ENCODE measurements at regions not wholly inside any gene's neighbourhood (a gene's known extent, or its start where the extent isn't known, plus 50 kb on each side); places are given as distances from the start of the nearest gene placed in this dataset.
"Not testable (repeated sequence)": the region's sequence is repeated elsewhere in the genome, so short reads cannot be mapped to it uniquely, and the experiment has no call there.

- no peak for TF ChIP-seq CTCF (IDR thresholded peaks at IDR 0.05; ENCODE audit: low read depth, low read length)
- no peak overlapping the region for H3K4me3 ChIP-seq (ENCODE audit: low read depth, low read length)
- H3K27ac ChIP-seq: no peak overlapping the region
- H3K36me3 ChIP-seq: no peaks in the 10 kb centered on the region
- peak; percentile 48 for DNase-seq
- no peaks in the 10 kb centered on the region for H3K9me3 ChIP-seq (ENCODE audit: severe bottlenecking)
- no peaks in the 10 kb centered on the region for H3K27me3 ChIP-seq (ENCODE audit: insufficient read depth, low read depth, severe bottlenecking)
These were observed 533.5 kb upstream of the COBL start for GRCh38 chr7:51850126-51850525.

- no peak for TF ChIP-seq CTCF (IDR thresholded peaks at IDR 0.05; ENCODE audit: low read depth, low read length)
- H3K9me3 ChIP-seq (ENCODE audit: severe bottlenecking): no peaks in the 10 kb centered on the region
- H3K27me3 ChIP-seq (ENCODE audit: insufficient read depth, low read depth, severe bottlenecking): no peaks in the 10 kb centered on the region
- H3K36me3 ChIP-seq: no peaks in the 10 kb centered on the region
- no peak overlapping the region for H3K4me3 ChIP-seq (ENCODE audit: low read depth, low read length)
- no peak overlapping the region for H3K27ac ChIP-seq
- DNase-seq: peak; percentile 32
These were observed 531.0 kb upstream of the COBL start for GRCh38 chr7:51847461-51848134.

DNA sequence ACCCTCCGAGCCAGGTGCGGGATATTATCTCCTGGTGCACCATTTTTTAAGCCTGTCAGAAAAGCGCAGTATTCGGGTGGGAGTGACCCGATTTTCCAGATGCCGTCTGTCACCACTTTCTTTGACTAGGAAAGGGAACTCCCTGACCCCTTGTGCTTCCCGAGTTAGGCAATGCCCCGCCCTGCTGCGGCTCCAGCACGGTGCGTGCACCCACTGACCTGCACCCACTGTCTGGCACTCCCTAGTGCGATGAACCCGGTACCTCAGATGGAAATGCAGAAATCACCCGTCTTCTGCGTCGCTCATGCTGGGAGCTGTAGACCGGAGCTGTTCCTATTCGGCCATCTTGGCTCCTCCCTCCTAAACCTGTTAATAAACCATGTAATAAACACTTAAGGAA lies 522.5 kb upstream of the COBL start:
- not testable (repeated sequence) for H3K36me3 ChIP-seq; DNase-seq; H3K27ac ChIP-seq; H3K27me3 ChIP-seq (ENCODE audit: insufficient read depth, low read depth, severe bottlenecking); H3K4me3 ChIP-seq (ENCODE audit: low read depth, low read length); H3K9me3 ChIP-seq (ENCODE audit: severe bottlenecking)

DNA sequence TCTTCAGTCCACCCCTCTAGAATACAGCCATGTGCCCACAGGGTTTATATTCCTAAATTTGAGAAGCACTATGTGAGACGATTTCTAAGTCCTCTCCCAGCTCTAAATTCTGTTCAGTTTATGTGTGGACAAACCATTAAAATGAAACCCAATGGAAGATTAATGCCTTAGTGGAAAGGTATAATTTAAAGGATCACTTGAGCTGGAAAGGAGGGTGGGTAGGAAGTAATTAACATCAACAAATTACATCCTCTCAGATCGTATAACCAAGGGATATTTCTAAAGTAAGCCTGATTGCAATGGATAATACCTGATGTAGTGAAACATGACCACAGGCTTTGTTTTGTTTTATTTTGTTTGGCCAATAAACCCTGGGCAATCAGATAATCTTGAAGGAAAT lies 511.0 kb upstream of the COBL start:
- Histone ChIP-seq H3K27me3 (ENCODE audit: insufficient read depth, low read depth, severe bottlenecking) (no peaks in the 10 kb centered on the region), H3K9me3 (ENCODE audit: severe bottlenecking) (no peaks in the 10 kb centered on the region), H3K4me3 (ENCODE audit: low read depth, low read length) (no peak overlapping the region), H3K27ac (no peak overlapping the region), H3K36me3 (no peaks in the 10 kb centered on the region)
- no peak for DNase-seq
- TF ChIP-seq CTCF (IDR thresholded peaks at IDR 0.05; ENCODE audit: low read depth, low read length): no peak

DNA sequence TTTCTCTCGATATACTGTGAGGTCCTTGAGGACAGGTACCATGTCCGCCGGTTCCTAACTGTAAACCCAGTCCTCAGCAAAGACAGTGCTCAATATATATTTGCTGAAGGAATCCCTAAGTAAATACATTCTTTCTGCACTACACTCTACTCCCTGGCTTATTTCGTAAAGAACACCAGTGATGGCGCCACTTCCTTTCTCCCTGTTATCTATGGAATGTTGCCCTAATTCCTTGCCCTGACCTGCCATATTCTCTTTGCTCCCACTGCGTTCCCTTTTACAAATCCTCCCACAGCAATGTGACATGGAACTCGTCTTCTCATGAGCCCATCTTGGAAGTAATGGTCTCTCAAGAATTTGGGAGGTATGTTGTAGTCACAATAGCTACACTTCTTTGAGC lies 507.4 kb upstream of the COBL start:
- no peak for TF ChIP-seq CTCF (IDR thresholded peaks at IDR 0.05; ENCODE audit: low read depth, low read length)
- H3K9me3 ChIP-seq (ENCODE audit: severe bottlenecking): no peaks in the 10 kb centered on the region
- DNase-seq: no peak

DNA sequence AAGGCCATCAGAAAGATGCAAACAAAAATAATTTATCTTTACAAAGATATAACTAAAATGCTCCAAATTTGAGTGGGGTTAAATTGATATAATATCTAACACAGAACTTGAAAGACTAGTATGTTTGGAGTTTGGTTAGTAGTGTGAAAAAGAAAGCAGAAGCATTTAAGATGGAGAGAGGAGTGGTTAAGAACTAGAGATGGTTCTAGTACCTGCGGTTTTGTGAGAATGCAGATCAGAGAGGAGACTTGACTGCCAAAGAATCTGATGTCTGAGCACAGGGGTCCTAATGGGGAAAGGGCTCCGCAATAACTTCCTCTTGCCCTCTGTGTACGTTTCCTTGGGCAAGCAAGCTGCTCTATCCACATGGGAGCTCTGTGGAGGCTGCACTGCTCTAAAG lies 506.8 kb upstream of the COBL start:
- no peak overlapping the region for H3K4me3 ChIP-seq (ENCODE audit: low read depth, low read length)
- DNase-seq: no peak

More for the DNA sequence above, 507.4 kb upstream of the COBL start:
- Histone ChIP-seq H3K27me3 (ENCODE audit: insufficient read depth, low read depth, severe bottlenecking) (no peaks in the 10 kb centered on the region), H3K4me3 (ENCODE audit: low read depth, low read length) (no peak overlapping the region), H3K27ac (no peak overlapping the region), H3K36me3 (no peaks in the 10 kb centered on the region)

More for the DNA sequence above, 506.8 kb upstream of the COBL start:
- Histone ChIP-seq H3K27me3 (ENCODE audit: insufficient read depth, low read depth, severe bottlenecking) (no peaks in the 10 kb centered on the region), H3K27ac (no peak overlapping the region), H3K36me3 (no peaks in the 10 kb centered on the region), H3K9me3 (ENCODE audit: severe bottlenecking) (no peaks in the 10 kb centered on the region)
- no peak for TF ChIP-seq CTCF (IDR thresholded peaks at IDR 0.05; ENCODE audit: low read depth, low read length)

Data from WERI-Rb-1 (cell line).